ENCODE measurements at regions not wholly inside any gene's neighbourhood (a gene's known extent, or its start where the extent isn't known, plus 50 kb on each side); places are given as distances from the start of the nearest gene placed in this dataset.
A peak's percentile ranks its signal among the peaks of the same experiment; 100 is the strongest.
"Not testable (repeated sequence)": the region's sequence is repeated elsewhere in the genome, so short reads cannot be mapped to it uniquely, and the experiment has no call there.

DNA sequence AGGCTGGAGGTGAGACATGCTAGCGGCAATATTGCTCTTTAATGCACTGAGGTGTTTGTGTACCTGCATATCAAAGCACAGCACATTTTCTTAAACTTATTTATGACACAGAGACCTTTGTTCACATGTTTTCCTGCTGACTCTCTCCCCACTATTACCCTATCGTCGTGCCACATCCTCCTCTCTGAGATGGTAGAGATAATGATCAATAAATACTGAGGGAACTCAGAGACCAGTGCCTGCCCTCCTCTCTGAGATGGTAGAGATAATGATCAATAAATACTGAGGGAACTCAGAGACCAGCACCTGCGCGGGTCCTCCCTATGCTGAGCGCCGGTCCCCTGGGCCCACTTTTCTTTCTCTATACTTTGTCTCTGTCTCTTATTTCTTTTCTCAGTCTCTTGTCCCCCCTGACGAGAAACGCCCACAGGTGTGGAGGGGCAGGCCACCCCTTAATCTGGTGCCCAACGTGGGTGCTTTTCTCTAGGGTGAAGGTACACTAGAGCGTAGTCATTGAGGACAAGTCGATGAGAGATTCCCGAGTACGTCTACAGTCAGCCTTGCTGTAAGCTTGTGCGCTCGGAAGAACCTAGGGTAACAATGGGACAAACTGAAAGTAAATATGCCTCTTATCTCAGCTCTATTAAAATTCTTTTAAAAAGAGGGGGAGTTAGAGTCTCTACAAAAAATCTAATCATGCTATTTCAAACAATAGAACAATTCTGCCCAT, 157.4 kb downstream of the GPX5 start:
- Mint-ChIP-seq H3K27me3 (ENCODE audit: insufficient read depth) (peaks cover 66% of the 10 kb centered on the region), H3K4me1 (ENCODE audit: low read depth) (peaks cover 19% of the 10 kb centered on the region)
- intact Hi-C loops (cut with micrococcal nuclease), result loop anchor here (5.0 to 10.0 kb wide), 3 partner anchors 46 to 778 kb away; partner anchors contain the start of gene ZSCAN26
- not testable (repeated sequence) for H3K4me3 Mint-ChIP-seq; DNase-seq (ENCODE audit: low spot score); H3K36me3 Mint-ChIP-seq (ENCODE audit: low read depth); H3K9me3 Mint-ChIP-seq; H3K27ac Mint-ChIP-seq

- no peak for DNase-seq (ENCODE audit: low spot score)
- H3K4me3 Mint-ChIP-seq, result no peak overlapping the region
- H3K36me3 Mint-ChIP-seq (ENCODE audit: low read depth), result no peaks in the 10 kb centered on the region
- H3K9me3 Mint-ChIP-seq, result no peaks in the 10 kb centered on the region
- intact Hi-C loops (cut with micrococcal nuclease), result loop anchor here (1.0 to 10.0 kb wide), 5 partner anchors 47 to 779 kb away; partner anchors contain the start of gene ZSCAN26
- H3K27me3 Mint-ChIP-seq (ENCODE audit: insufficient read depth), result peaks cover 65% of the 10 kb centered on the region
- peaks cover 19% of the 10 kb centered on the region for H3K4me1 Mint-ChIP-seq (ENCODE audit: low read depth)
- H3K27ac Mint-ChIP-seq, result no peak overlapping the region
These were observed 158.4 kb downstream of the GPX5 start for GRCh38 chr6:28683945-28684538.

DNA sequence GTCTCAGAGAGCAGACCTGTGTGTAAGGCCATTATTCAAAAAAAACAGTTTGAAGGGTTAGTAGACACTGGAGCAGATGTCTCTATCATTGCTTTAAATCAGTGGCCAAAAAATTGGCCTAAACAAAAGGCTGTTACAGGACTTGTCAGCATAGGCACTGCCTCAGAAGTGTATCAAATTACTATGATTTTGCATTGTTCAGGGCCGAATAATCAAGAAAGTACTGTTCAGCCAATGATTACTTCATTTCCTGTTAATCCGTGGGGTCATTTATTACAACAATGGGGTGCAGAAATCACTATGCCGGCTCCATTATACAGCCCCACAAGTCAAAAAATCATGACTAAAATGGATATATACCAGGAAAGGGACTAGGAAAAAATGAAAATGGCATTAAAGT, 160.3 kb downstream of the GPX5 start:
- H3K4me1 Mint-ChIP-seq (ENCODE audit: low read depth), result peaks cover 19% of the 10 kb centered on the region
- peaks cover 56% of the 10 kb centered on the region for H3K27me3 Mint-ChIP-seq (ENCODE audit: insufficient read depth)
- H3K27ac Mint-ChIP-seq; H3K36me3 Mint-ChIP-seq (ENCODE audit: low read depth); DNase-seq (ENCODE audit: low spot score); H3K4me3 Mint-ChIP-seq; H3K9me3 Mint-ChIP-seq: not testable (repeated sequence)
- intact Hi-C loops (cut with micrococcal nuclease), result loop anchor here (1.0 to 10.0 kb wide), 5 partner anchors 99 to 781 kb away; partner anchors contain the start of gene ZSCAN26

- intact Hi-C loops (cut with micrococcal nuclease), result loop anchor here (1.0 to 10.0 kb wide), 5 partner anchors 99 to 782 kb away; partner anchors contain the start of gene ZSCAN26
- H3K36me3 Mint-ChIP-seq (ENCODE audit: low read depth); H3K27ac Mint-ChIP-seq; H3K4me3 Mint-ChIP-seq; H3K9me3 Mint-ChIP-seq: not testable (repeated sequence)
- H3K27me3 Mint-ChIP-seq (ENCODE audit: insufficient read depth), result peaks cover 55% of the 10 kb centered on the region
- peak; percentile 23 for DNase-seq (ENCODE audit: low spot score)
- peaks cover 19% of the 10 kb centered on the region for H3K4me1 Mint-ChIP-seq (ENCODE audit: low read depth)
These were observed 160.9 kb downstream of the GPX5 start for GRCh38 chr6:28686446-28687027.

GRCh38 chr6:28687309-28687981, 161.8 kb downstream of the GPX5 start:
- not testable (repeated sequence) for H3K9me3 Mint-ChIP-seq; H3K27ac Mint-ChIP-seq; DNase-seq (ENCODE audit: low spot score); H3K36me3 Mint-ChIP-seq (ENCODE audit: low read depth); H3K4me3 Mint-ChIP-seq
- intact Hi-C loops (cut with micrococcal nuclease), result loop anchor here (5.0 to 10.0 kb wide), 4 partner anchors 100 to 783 kb away; partner anchors contain the start of gene ZSCAN26
- Mint-ChIP-seq H3K27me3 (ENCODE audit: insufficient read depth) (peaks cover 49% of the 10 kb centered on the region), H3K4me1 (ENCODE audit: low read depth) (peaks cover 19% of the 10 kb centered on the region)

DNA sequence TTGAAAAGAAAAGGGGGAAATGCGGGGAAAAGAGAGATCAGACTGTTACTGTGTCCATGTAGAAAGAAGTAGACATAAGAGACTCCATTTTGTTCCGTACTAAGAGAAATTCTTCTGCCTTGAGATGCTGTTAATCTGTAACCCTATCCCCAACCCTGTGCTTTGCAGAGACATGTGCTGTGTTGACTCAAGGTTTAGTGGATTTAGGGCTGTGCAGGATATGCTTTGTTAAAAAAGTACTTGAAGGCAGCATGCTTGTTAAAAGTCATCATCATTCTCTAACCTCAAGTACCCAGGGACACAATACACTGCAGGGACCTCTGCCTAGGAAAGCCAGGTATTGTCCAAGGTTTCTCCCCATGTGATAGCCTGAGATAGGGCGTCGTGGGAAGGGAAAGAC, 166.3 kb downstream of the GPX5 start:
- H3K9me3 Mint-ChIP-seq; intact Hi-C loops (cut with micrococcal nuclease): not testable (repeated sequence)

DNA sequence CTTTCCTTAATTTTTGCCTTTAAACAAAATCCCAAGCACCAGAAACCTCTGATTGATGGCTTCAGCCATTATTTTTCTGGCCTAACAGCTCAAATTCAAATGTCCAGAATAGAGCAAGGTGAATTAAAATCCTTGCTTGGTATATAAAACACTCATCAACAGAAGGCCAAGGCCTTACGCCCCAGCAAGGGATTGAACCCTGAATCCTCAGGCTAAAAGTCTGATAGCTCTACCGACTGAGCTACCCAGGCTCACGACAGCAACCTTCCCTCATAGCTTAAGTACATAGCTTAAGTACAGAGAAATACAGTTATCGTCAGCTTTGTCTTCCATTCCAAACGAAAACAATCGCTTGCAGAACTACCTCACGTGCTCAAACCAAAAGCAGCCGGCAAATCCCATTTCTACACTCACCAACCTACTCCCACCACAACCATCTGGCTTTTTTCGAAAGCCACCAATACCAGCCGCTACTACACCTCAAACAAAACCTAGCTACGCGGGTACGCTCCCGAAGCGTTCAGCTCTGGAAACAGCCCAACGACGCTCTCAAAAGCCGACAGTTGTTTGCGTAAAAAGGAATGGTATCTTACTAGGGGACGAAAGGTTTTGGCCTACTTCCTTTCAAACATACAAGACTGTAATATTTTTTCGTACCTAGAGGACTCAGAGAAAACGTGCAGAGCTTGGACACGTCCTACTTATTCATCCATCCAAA, 167.5 kb downstream of the GPX5 start:
- peaks cover 58% of the 10 kb centered on the region for H3K27me3 Mint-ChIP-seq (ENCODE audit: insufficient read depth)
- peaks cover 3% of the 10 kb centered on the region for H3K36me3 Mint-ChIP-seq (ENCODE audit: low read depth)
- DNase-seq (ENCODE audit: low spot score), result no peak
- H3K9me3 Mint-ChIP-seq, result peaks cover 8% of the 10 kb centered on the region
- no peak overlapping the region for H3K27ac Mint-ChIP-seq
- intact Hi-C loops (cut with micrococcal nuclease), result no loop called here
- H3K4me3 Mint-ChIP-seq, result no peak overlapping the region
- H3K4me1 Mint-ChIP-seq (ENCODE audit: low read depth), result no peaks in the 10 kb centered on the region

More for the DNA sequence above, 166.3 kb downstream of the GPX5 start:
- H3K4me1 Mint-ChIP-seq (ENCODE audit: low read depth); H3K36me3 Mint-ChIP-seq (ENCODE audit: low read depth); H3K27ac Mint-ChIP-seq; DNase-seq (ENCODE audit: low spot score); H3K4me3 Mint-ChIP-seq: not testable (repeated sequence)
- H3K27me3 Mint-ChIP-seq (ENCODE audit: insufficient read depth), result peaks cover 56% of the 10 kb centered on the region

DNA sequence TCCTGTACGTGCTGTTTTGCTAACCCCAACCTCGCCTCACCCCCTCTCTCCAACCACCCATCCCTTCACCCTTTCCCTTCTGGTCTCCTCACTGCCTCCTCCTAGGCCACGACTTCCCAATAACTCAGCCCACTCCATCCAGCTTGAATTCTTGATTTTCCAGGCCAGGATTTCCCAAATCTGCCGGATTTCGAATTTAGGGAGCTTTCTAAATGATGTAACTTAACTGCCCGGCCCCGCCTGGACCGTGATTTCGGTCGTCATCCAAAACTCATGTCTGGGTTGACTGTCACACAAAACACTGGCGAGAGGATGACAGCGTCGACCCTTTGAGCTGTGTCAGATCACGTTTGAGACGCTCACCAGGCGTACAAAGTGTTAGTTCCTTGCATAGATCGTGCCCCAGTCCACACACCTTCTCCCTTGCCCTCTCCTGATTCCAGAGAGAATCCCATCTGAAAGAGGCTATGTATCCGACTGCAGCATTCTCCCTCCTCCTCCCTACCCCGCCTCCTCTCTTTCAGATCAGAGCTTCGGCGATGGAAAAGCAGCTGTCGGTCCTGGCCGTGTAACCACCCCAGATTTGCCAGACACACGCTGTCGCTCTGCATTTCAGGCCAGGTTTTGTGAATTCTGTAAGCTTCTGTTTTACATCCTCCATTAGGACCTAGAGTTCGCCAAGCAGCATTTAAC, 168.2 kb downstream of the GPX5 start:
- Mint-ChIP-seq H3K4me3 (no peak overlapping the region), H3K36me3 (ENCODE audit: low read depth) (peaks cover 3% of the 10 kb centered on the region), H3K4me1 (ENCODE audit: low read depth) (no peaks in the 10 kb centered on the region), H3K9me3 (peaks cover 8% of the 10 kb centered on the region), H3K27ac (no peak overlapping the region), H3K27me3 (ENCODE audit: insufficient read depth) (peaks cover 56% of the 10 kb centered on the region)
- intact Hi-C loops (cut with micrococcal nuclease), result no loop called here
- DNase-seq (ENCODE audit: low spot score), result no peak

DNA sequence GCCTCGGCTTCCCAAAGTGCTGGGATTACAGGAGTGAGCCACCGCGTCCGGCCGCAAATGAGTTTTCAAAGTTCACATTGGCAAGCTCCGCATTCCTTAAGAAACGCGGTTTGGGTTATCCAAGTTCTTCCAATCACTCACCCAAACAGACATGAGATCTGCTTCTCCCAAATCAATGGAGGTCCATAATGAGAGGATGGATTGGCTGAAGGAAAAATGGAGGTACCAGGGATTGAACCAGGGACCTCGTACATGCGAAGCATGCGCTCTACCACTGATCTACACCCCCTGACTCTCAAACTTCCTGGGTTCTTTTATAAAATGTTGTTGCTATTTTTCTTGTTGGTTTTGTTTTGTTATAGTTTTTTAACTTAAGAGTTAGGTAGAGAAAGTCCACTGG, 170.0 kb downstream of the GPX5 start:
- peaks cover 8% of the 10 kb centered on the region for H3K9me3 Mint-ChIP-seq
- no peak overlapping the region for H3K4me3 Mint-ChIP-seq
- H3K4me1 Mint-ChIP-seq (ENCODE audit: low read depth), result no peaks in the 10 kb centered on the region
- H3K36me3 Mint-ChIP-seq (ENCODE audit: low read depth), result peaks cover 3% of the 10 kb centered on the region
- intact Hi-C loops (cut with micrococcal nuclease), result loop anchor here (5.0 kb wide), 1 partner anchor 37 kb away; no protein-coding TSS in a partner anchor
- H3K27me3 Mint-ChIP-seq (ENCODE audit: insufficient read depth), result peaks cover 58% of the 10 kb centered on the region
- peak overlapping the region; percentile 9 for H3K27ac Mint-ChIP-seq
- DNase-seq (ENCODE audit: low spot score), result no peak

- no peaks in the 10 kb centered on the region for H3K4me1 Mint-ChIP-seq (ENCODE audit: low read depth)
- intact Hi-C loops (cut with micrococcal nuclease), result loop anchor here (5.0 kb wide), 1 partner anchor 36 kb away; no protein-coding TSS in a partner anchor
- peaks cover 58% of the 10 kb centered on the region for H3K27me3 Mint-ChIP-seq (ENCODE audit: insufficient read depth)
- H3K27ac Mint-ChIP-seq, result no peak overlapping the region
- peaks cover 8% of the 10 kb centered on the region for H3K9me3 Mint-ChIP-seq
- no peak overlapping the region for H3K4me3 Mint-ChIP-seq
- H3K36me3 Mint-ChIP-seq (ENCODE audit: low read depth), result peaks cover 3% of the 10 kb centered on the region
- DNase-seq (ENCODE audit: low spot score), result no peak
These were observed 170.5 kb downstream of the GPX5 start for GRCh38 chr6:28696167-28696566.

DNA sequence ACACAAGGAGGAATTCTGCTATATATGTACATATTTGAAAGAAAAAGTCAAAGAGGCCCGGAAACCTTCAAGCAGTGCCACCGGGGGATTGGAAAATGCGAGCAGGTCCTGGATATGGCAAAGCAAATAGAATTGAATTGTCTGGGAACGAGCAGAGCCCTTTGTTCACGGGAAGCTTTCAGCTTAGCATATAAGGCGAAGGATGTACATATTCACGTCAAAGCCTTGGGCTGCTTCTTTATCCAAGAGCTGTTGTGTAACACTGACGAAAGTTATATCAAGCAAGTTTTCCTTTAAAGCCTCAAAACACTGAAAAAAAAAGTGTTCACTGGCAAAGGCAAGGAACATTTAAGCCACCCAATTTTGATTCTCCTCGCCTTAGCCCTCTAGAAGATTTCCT, 171.0 kb downstream of the GPX5 start:
- intact Hi-C loops (cut with micrococcal nuclease), result loop anchor here (5.0 kb wide), 1 partner anchor 36 kb away; no protein-coding TSS in a partner anchor

More for the DNA sequence above, 171.0 kb downstream of the GPX5 start:
- H3K4me3 Mint-ChIP-seq, result no peak overlapping the region
- H3K27ac Mint-ChIP-seq, result no peak overlapping the region
- DNase-seq (ENCODE audit: low spot score), result no peak
- peaks cover 3% of the 10 kb centered on the region for H3K36me3 Mint-ChIP-seq (ENCODE audit: low read depth)
- H3K9me3 Mint-ChIP-seq, result peaks cover 8% of the 10 kb centered on the region
- peaks cover 61% of the 10 kb centered on the region for H3K27me3 Mint-ChIP-seq (ENCODE audit: insufficient read depth)
- no peaks in the 10 kb centered on the region for H3K4me1 Mint-ChIP-seq (ENCODE audit: low read depth)

Measured in activated T-helper 1 cell treated with anti-CD3 and anti-CD28 coated beads, Interleukin-12 subunit alpha, Interleukin-12 subunit beta, Interleukin-2, Interleukin-4 antibody, amounts not matched to agents 30 ng/mL and 10 ng/mL and 1 ng/mL, durations not matched to agents 14 hours and 24 hours and 36 hours (primary cell).